Suprapubic skin (tissue), 4 donors: ENCODE measurements at regions not wholly inside any gene's neighbourhood (a gene's known extent, or its start where the extent isn't known, plus 50 kb on each side); places are given as distances from the start of the nearest gene placed in this dataset.

ENCODE experiments used
- DNase-seq, 2 donors: peaks; one replicate each; pipeline ENCODE4 v3.0.0-alpha.2; 2019; ENCODE audit warnings: low spot score in 2 of 2
- H3K27ac ChIP-seq: fragments of 200-600 bp; sonication (generic); one replicate; pipeline ENCODE4 v1.5.1; 2019
- H3K27me3 ChIP-seq: fragments of 200-600 bp; sonication (generic); one replicate; pipeline ENCODE4 v1.5.1; 2019
- H3K36me3 ChIP-seq: fragments of 200-600 bp; sonication (generic); one replicate; pipeline ENCODE4 v1.5.1; 2019
- H3K4me1 ChIP-seq: fragments of 200-600 bp; sonication (generic); one replicate; pipeline ENCODE4 v1.5.1; 2019
- H3K4me3 ChIP-seq: fragments of 200-600 bp; sonication (generic); one replicate; pipeline ENCODE4 v1.5.1; 2019; ENCODE audit warnings: mild to moderate bottlenecking
- H3K9me3 ChIP-seq: fragments of 200-600 bp; sonication (generic); one replicate; pipeline ENCODE4 v1.5.1; 2019
- CTCF ChIP-seq, 2 donors: fragments of 200-600 bp in 1 of 2; fragments of 450-650 bp in 1 of 2; sonication (generic) in 1 of 2; IDR thresholded peaks; one replicate each; pipeline ENCODE4 v1.5.1; 2016 to 2019; ENCODE audit warnings: antibody characterized with exemption in 2 of 2, mild to moderate bottlenecking in 1 of 2, moderate library complexity in 1 of 2
- EP300 ChIP-seq: sonication (generic); formaldehyde crosslinking; IDR thresholded peaks from one replicate; pipeline ENCODE4 v1.6.1; 2017; ENCODE audit warnings: antibody characterized with exemption
- POLR2A ChIP-seq, 2 donors: fragments of 450-650 bp; IDR thresholded peaks; one replicate each; pipeline ENCODE4 v1.6.1; 2017; ENCODE audit warnings: antibody characterized with exemption in 2 of 2, mild to moderate bottlenecking in 2 of 2, moderate library complexity in 2 of 2
- POLR2AphosphoS5 ChIP-seq, 3 donors: sonication (generic); formaldehyde crosslinking; IDR thresholded peaks; one replicate each; pipeline ENCODE4 v1.6.1; 2017; ENCODE audit warnings: antibody characterized with exemption in 3 of 3
- WGBS: methylation state at CpG from one replicate; pipeline ENCODE4 v1.1.5; 2018; 5-methylcytosine and 5-hydroxymethylcytosine counted together

DNA sequence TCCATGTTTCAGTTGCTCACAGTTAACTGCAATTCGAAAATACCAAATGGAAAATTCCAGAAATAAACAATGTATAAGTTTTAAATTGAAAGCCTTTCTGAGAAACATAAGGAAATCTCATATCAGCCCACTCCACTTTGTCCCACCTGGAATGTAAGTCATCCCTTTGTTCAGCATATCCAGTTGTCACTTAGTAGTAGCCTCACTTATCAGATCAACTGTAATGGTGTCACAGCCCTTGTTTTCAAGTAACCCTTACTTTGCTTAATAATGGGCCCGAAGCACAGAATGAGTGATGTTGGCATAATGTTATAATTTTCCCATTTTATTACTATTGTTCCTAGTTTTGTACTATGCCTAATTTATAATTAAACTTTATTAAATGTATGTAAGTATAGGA lies 646.8 kb downstream of the C12orf50 start:
- H3K36me3 ChIP-seq = no peaks in the 10 kb centered on the region
- no peak for DNase-seq
- no peak overlapping the region for H3K4me3 ChIP-seq
- H3K27me3 ChIP-seq = no peaks in the 10 kb centered on the region
- no peaks in the 10 kb centered on the region for H3K4me1 ChIP-seq
- WGBS = 92% methylated on average over 2 of the region's 2 CpGs
- no peaks in the 10 kb centered on the region for H3K9me3 ChIP-seq
- TF ChIP-seq POLR2A (IDR thresholded peaks at IDR 0.05) (no peak), POLR2AphosphoS5 (IDR thresholded peaks at IDR 0.05) (no peak), CTCF (IDR thresholded peaks at IDR 0.05) (no peak), EP300 (no peak)
- H3K27ac ChIP-seq = no peak overlapping the region

GRCh38 chr12:87381742-87382141 lies 647.5 kb downstream of the C12orf50 start:
- Histone ChIP-seq H3K4me3 (no peak overlapping the region), H3K9me3 (no peaks in the 10 kb centered on the region), H3K36me3 (no peaks in the 10 kb centered on the region), H3K4me1 (no peaks in the 10 kb centered on the region), H3K27me3 (no peaks in the 10 kb centered on the region), H3K27ac (no peak overlapping the region)
- TF ChIP-seq CTCF (IDR thresholded peaks at IDR 0.05) = no peak
- no peak for TF ChIP-seq POLR2AphosphoS5 (IDR thresholded peaks at IDR 0.05)
- no peak for TF ChIP-seq EP300
- no peak for TF ChIP-seq POLR2A (IDR thresholded peaks at IDR 0.05)
- no peak for DNase-seq
- 85% methylated on average over 1 of the region's 1 CpG for WGBS

GRCh38 chr12:87378526-87378925 lies 650.7 kb downstream of the C12orf50 start:
- H3K36me3 ChIP-seq = no peaks in the 10 kb centered on the region
- no peak for TF ChIP-seq CTCF (IDR thresholded peaks at IDR 0.05)
- TF ChIP-seq EP300 = no peak
- no peak for TF ChIP-seq POLR2AphosphoS5 (IDR thresholded peaks at IDR 0.05)
- H3K27me3 ChIP-seq = no peaks in the 10 kb centered on the region
- 74% methylated on average over 2 of the region's 2 CpGs for WGBS
- no peak for DNase-seq
- H3K27ac ChIP-seq = no peak overlapping the region
- H3K9me3 ChIP-seq = no peaks in the 10 kb centered on the region
- no peaks in the 10 kb centered on the region for H3K4me1 ChIP-seq
- no peak overlapping the region for H3K4me3 ChIP-seq

DNA sequence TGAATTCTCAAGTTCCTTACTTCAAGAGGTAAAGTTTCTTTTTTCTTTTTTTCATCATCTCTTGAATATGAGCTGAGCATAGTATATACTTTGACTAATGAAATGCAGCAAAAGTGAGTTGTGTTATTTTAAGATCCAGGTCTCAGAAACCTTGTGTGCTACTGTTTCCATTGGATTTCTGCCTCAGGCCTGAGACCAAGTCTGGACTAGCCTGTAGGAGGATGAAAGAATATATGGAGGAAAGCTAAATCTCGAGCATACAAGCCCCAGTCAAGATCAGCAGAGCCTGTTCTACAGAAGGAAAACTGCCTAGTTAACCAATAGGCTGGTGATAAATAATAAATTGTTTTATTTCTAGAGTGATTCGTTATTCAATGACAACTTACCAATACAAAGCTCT lies 652.5 kb downstream of the C12orf50 start:
- H3K9me3 ChIP-seq = no peaks in the 10 kb centered on the region
- DNase-seq = no peak
- no peaks in the 10 kb centered on the region for H3K4me1 ChIP-seq
- WGBS = 61% methylated on average over 2 of the region's 2 CpGs
- TF ChIP-seq CTCF (IDR thresholded peaks at IDR 0.05) (no peak), EP300 (no peak), POLR2A (IDR thresholded peaks at IDR 0.05) (no peak), POLR2AphosphoS5 (IDR thresholded peaks at IDR 0.05) (no peak)
- no peak overlapping the region for H3K27ac ChIP-seq
- H3K27me3 ChIP-seq = no peaks in the 10 kb centered on the region
- no peaks in the 10 kb centered on the region for H3K36me3 ChIP-seq
- H3K4me3 ChIP-seq = no peak overlapping the region

DNA sequence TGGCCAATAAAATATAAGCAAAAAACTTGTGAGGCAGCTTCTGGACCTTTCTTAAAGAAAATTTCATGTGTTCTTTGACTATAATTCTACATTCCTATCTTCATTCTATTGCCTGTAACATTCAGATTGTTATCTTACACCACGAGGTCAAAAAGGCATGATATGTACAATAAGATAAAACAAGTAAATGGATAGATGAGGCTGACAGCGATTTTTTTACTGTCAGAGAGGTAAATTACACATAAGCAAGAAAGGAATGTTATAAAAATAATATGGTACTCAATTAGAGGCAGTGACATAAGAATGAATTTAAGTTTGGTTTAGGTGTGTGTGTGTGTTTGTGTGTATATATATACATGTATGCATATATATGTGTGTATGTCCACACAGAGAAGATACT lies 660.0 kb downstream of the C12orf50 start:
- Histone ChIP-seq H3K4me1 (no peaks in the 10 kb centered on the region), H3K27me3 (no peaks in the 10 kb centered on the region), H3K4me3 (no peak overlapping the region), H3K36me3 (no peaks in the 10 kb centered on the region), H3K27ac (no peak overlapping the region), H3K9me3 (no peaks in the 10 kb centered on the region)
- no peak for DNase-seq
- WGBS = 24% methylated on average over 2 of the region's 2 CpGs
- TF ChIP-seq EP300 (no peak), POLR2A (IDR thresholded peaks at IDR 0.05) (no peak), POLR2AphosphoS5 (IDR thresholded peaks at IDR 0.05) (no peak), CTCF (IDR thresholded peaks at IDR 0.05) (no peak)
